HepG2 (cell line): ENCODE measurements at regions not wholly inside any gene's neighbourhood (a gene's known extent, or its start where the extent isn't known, plus 50 kb on each side); places are given as distances from the start of the nearest gene placed in this dataset.

Experiments used
- ARID5B ChIP-seq: IDR thresholded peaks from 2 replicates; pipeline ENCODE4 v1.4.0; 2020; ENCODE audit warnings: mild to moderate bottlenecking, missing genetic modification reagents
- CREB1 ChIP-seq, 2 experiments: fragments of 450-650 bp in 1 of 2; IDR thresholded peaks; 2 replicates each; pipeline ENCODE4 v1.6.1; 2016 to 2017; ENCODE audit warnings: control low read depth in 1 of 2, mild to moderate bottlenecking in 1 of 2, missing compliant biosample characterization in 1 of 2, missing genetic modification characterization in 1 of 2
- MTERF4 ChIP-seq: sonication (generic); formaldehyde crosslinking; IDR thresholded peaks from 2 replicates; pipeline ENCODE4 v1.8.0; 2023; ENCODE audit warnings: mild to moderate bottlenecking, missing genetic modification reagents
- NBN ChIP-seq: fragments of 450-650 bp; conservative IDR thresholded peaks from 2 replicates; pipeline ENCODE4 v1.6.1; 2017
- NPAS2 ChIP-seq: sonication (generic); formaldehyde crosslinking; IDR thresholded peaks from 2 replicates; pipeline ENCODE4 v1.8.0; 2022; ENCODE audit warnings: mild to moderate bottlenecking, missing genetic modification reagents, borderline replicate concordance
- TMF1 ChIP-seq: sonication (generic); formaldehyde crosslinking; IDR thresholded peaks from 2 replicates; pipeline ENCODE4 v1.8.1; 2022; ENCODE audit warnings: low read depth, missing genetic modification reagents
- ZBTB46 ChIP-seq: sonication (generic); formaldehyde crosslinking; IDR thresholded peaks from 2 replicates; pipeline ENCODE4 v1.4.0; 2020; ENCODE audit warnings: mild to moderate bottlenecking, missing genetic modification reagents, borderline replicate concordance
- ZNF432 ChIP-seq: sonication (generic); formaldehyde crosslinking; IDR thresholded peaks from 2 replicates; pipeline ENCODE4 v1.5.0; 2020; ENCODE audit warnings: missing genetic modification reagents, mild to moderate bottlenecking, borderline replicate concordance
- ZNF770 ChIP-seq: sonication (generic); formaldehyde crosslinking; IDR thresholded peaks from 2 replicates; pipeline ENCODE4 v1.5.0; 2020; ENCODE audit warnings: mild to moderate bottlenecking, missing genetic modification reagents

GRCh38 chr21:14672466-14672865, 126.4 kb upstream of the SAMSN1 start (continued):
- TF ChIP-seq ARID5B (CRISPR knock-in tag) (no peak), TMF1 (no peak), NPAS2 (CRISPR knock-in tag) (no peak), CREB1 (IDR thresholded peaks at IDR 0.05) (no peak), CREB1 (CRISPR knock-in tag; IDR thresholded peaks at IDR 0.05) (no peak), ZBTB46 (CRISPR knock-in tag) (no peak), NBN (no peak), MTERF4 (CRISPR knock-in tag) (no peak), ZNF770 (CRISPR knock-in tag) (no peak), ZNF432 (CRISPR knock-in tag) (no peak)
